H9 (cell line): ENCODE measurements at regions not wholly inside any gene's neighbourhood (a gene's known extent, or its start where the extent isn't known, plus 50 kb on each side); places are given as distances from the start of the nearest gene placed in this dataset.

Source experiments
- DNase-seq: peaks from one replicate; pipeline ENCODE4 v3.0.0-alpha.2; 2017
- H2AFZ ChIP-seq: one replicate; pipeline ENCODE4 v1.6.1; 2013; ENCODE audit warnings: mild to moderate bottlenecking, low read length, control low read depth, moderate library complexity
- H2AK5ac ChIP-seq: 2 replicates; pipeline ENCODE4 v1.6.1; 2013; ENCODE audit warnings: low read length, control low read depth, mixed read lengths; ENCODE audit not compliant: insufficient read length
- H2BK120ac ChIP-seq: one replicate; pipeline ENCODE4 v1.6.1; 2013; ENCODE audit warnings: low read depth, mild to moderate bottlenecking, low read length, control low read depth, inconsistent platforms; ENCODE audit not compliant: poor library complexity, severe bottlenecking
- H2BK12ac ChIP-seq: 2 replicates; pipeline ENCODE4 v1.6.1; 2013; ENCODE audit warnings: low read length, control low read depth, mixed read lengths, low read depth; ENCODE audit not compliant: insufficient read length
- H2BK15ac ChIP-seq: 2 replicates; pipeline ENCODE4 v1.6.1; 2013; ENCODE audit warnings: low read depth, low read length, control low read depth
- H2BK20ac ChIP-seq: one replicate; pipeline ENCODE4 v1.6.1; 2013; ENCODE audit warnings: low read depth, mild to moderate bottlenecking, low read length, control low read depth, inconsistent platforms; ENCODE audit not compliant: poor library complexity, severe bottlenecking
- H2BK5ac ChIP-seq: 2 replicates; pipeline ENCODE4 v1.6.1; 2013; ENCODE audit warnings: low read length, control low read depth, mixed read lengths; ENCODE audit not compliant: insufficient read length
- H3K14ac ChIP-seq: 2 replicates; pipeline ENCODE4 v1.6.1; 2013; ENCODE audit warnings: low read length, control low read depth; ENCODE audit not compliant: insufficient read depth
- H3K18ac ChIP-seq: 2 replicates; pipeline ENCODE4 v1.6.1; 2013; ENCODE audit warnings: low read depth, mild to moderate bottlenecking, mixed read lengths, low read length, control low read depth; ENCODE audit not compliant: insufficient read length
- H3K23ac ChIP-seq: 2 replicates; pipeline ENCODE4 v1.6.1; 2013; ENCODE audit warnings: low read length, control low read depth, mixed read lengths, low read depth; ENCODE audit not compliant: insufficient read length
- H3K23me2 ChIP-seq: 2 replicates; pipeline ENCODE4 v1.6.1; 2013; ENCODE audit warnings: low read depth, mild to moderate bottlenecking, mixed read lengths, low read length, control low read depth; ENCODE audit not compliant: insufficient read length, poor library complexity, severe bottlenecking
- H3K27ac ChIP-seq: 2 replicates; pipeline ENCODE4 v1.5.1; 2013; ENCODE audit warnings: low read length, control low read depth, mixed read lengths, low read depth; ENCODE audit not compliant: insufficient read length
- H3K27me3 ChIP-seq: 2 replicates; pipeline ENCODE4 v1.6.1; 2013; ENCODE audit warnings: low read length, control low read depth, inconsistent platforms; ENCODE audit not compliant: insufficient read depth
- H3K4ac ChIP-seq: 2 replicates; pipeline ENCODE4 v1.6.1; 2013; ENCODE audit warnings: low read depth, mild to moderate bottlenecking, control low read depth, inconsistent platforms, low read length, moderate library complexity
- H3K4me1 ChIP-seq: 2 replicates; pipeline ENCODE4 v1.6.1; 2013; ENCODE audit warnings: low read length, control low read depth, inconsistent platforms; ENCODE audit not compliant: insufficient read depth
- H3K4me2 ChIP-seq: 2 replicates; pipeline ENCODE4 v1.6.1; 2013; ENCODE audit warnings: low read length, control low read depth, mixed read lengths; ENCODE audit not compliant: insufficient read length, insufficient read depth
- H3K56ac ChIP-seq: 2 replicates; pipeline ENCODE4 v1.6.1; 2013; ENCODE audit warnings: low read depth, mild to moderate bottlenecking, mixed read lengths, low read length, control low read depth; ENCODE audit not compliant: insufficient read length
- H3K79me1 ChIP-seq: 2 replicates; pipeline ENCODE4 v1.6.1; 2013; ENCODE audit warnings: low read depth, mild to moderate bottlenecking, moderate library complexity, low read length, control low read depth, inconsistent platforms; ENCODE audit not compliant: insufficient read depth, poor library complexity, severe bottlenecking
- H3K79me2 ChIP-seq: 2 replicates; pipeline ENCODE4 v1.6.1; 2013; ENCODE audit warnings: low read length, control low read depth, inconsistent platforms; ENCODE audit not compliant: insufficient read depth
- H3K9ac ChIP-seq: 2 replicates; pipeline ENCODE4 v1.6.1; 2013; ENCODE audit warnings: low read length, control low read depth, mixed read lengths; ENCODE audit not compliant: insufficient read length; ENCODE audit errors: extremely low read depth
- H3K9me3 ChIP-seq: one replicate; pipeline ENCODE4 v1.6.1; 2013; ENCODE audit warnings: low read depth, low read length, inconsistent platforms; ENCODE audit not compliant: control insufficient read depth
- H3T11ph ChIP-seq: one replicate; pipeline ENCODE4 v1.6.1; 2013; ENCODE audit warnings: mild to moderate bottlenecking, low read length, control low read depth, inconsistent platforms
- H4K20me1 ChIP-seq: one replicate; pipeline ENCODE4 v1.6.1; 2013; ENCODE audit not compliant: control insufficient read depth, insufficient read length, insufficient read depth
- H4K5ac ChIP-seq: 2 replicates; pipeline ENCODE4 v1.6.1; 2013; ENCODE audit warnings: low read depth, mild to moderate bottlenecking, mixed read lengths, low read length, control low read depth; ENCODE audit not compliant: insufficient read length
- H4K8ac ChIP-seq: replicated peaks from 2 replicates; pipeline ENCODE4 v1.6.1; 2013; ENCODE audit warnings: low read length, control low read depth, mixed read lengths, low read depth; ENCODE audit not compliant: insufficient read length
- H4K91ac ChIP-seq: 2 replicates; pipeline ENCODE4 v1.6.1; 2013; ENCODE audit warnings: low read depth, mild to moderate bottlenecking, moderate library complexity, mixed read lengths, low read length, control low read depth; ENCODE audit not compliant: insufficient read length
- H3K27ac Mint-ChIP-seq, 3 experiments: 2 replicates in 2 of 3; 3 replicates in 1 of 3; pipeline ENCODE4 v1.8.0; 2020 to 2021; ENCODE audit warnings: mixed read lengths in 3 of 3, mild to moderate bottlenecking in 1 of 3, moderate library complexity in 1 of 3
- H3K27me3 Mint-ChIP-seq: 2 replicates; pipeline ENCODE4 v1.8.0; 2021; ENCODE audit warnings: low read depth, mild to moderate bottlenecking, moderate library complexity, mixed read lengths
- H3K36me3 Mint-ChIP-seq, 3 experiments: 2 replicates in 2 of 3; 3 replicates in 1 of 3; pipeline ENCODE4 v1.8.0; 2020 to 2021; ENCODE audit warnings: low read depth in 3 of 3, mixed read lengths in 3 of 3; ENCODE audit not compliant: insufficient read depth in 1 of 3
- H3K4me1 Mint-ChIP-seq, 2 experiments: 2 replicates each; pipeline ENCODE4 v1.8.0; 2020; ENCODE audit warnings: mixed read lengths in 2 of 2
- H3K4me3 Mint-ChIP-seq, 2 experiments: 2 replicates in 1 of 2; 3 replicates in 1 of 2; pipeline ENCODE4 v1.8.0; 2020 to 2021; ENCODE audit warnings: mild to moderate bottlenecking in 2 of 2, mixed read lengths in 2 of 2, moderate library complexity in 1 of 2
- H3K9me3 Mint-ChIP-seq, 2 experiments: 2 replicates in 1 of 2; 3 replicates in 1 of 2; pipeline ENCODE4 v1.8.0; 2020; ENCODE audit warnings: mild to moderate bottlenecking in 2 of 2, mixed read lengths in 2 of 2, moderate library complexity in 1 of 2
- CTCF ChIP-seq: fragments of 200-600 bp; sonication (generic); conservative IDR thresholded peaks from 3 replicates; pipeline ENCODE4 v1.8.0; 2021; ENCODE audit warnings: antibody characterized with exemption, mild to moderate bottlenecking

GRCh38 chr6:140729521-140729920 is 1355.1 kb upstream of the CITED2 start:
- no peak for TF ChIP-seq CTCF
- Histone ChIP-seq H2BK120ac (no peak overlapping the region), H3K23me2 (no peaks in the 10 kb centered on the region), H3K4ac (no peak overlapping the region), H3K18ac (no peak overlapping the region), H3K27ac (no peak overlapping the region), H4K5ac (no peak overlapping the region), H3K23ac (no peak overlapping the region), H3T11ph (no peak overlapping the region), H2BK15ac (no peak overlapping the region), H3K9me3 (no peaks in the 10 kb centered on the region), H3K4me1 (no peaks in the 10 kb centered on the region), H3K14ac (no peak overlapping the region), H3K79me2 (no peaks in the 10 kb centered on the region), H3K27me3 (no peaks in the 10 kb centered on the region), H2AK5ac (no peak overlapping the region), H3K79me1 (no peaks in the 10 kb centered on the region), H4K8ac (no peak overlapping the region), H2BK5ac (no peak overlapping the region), H2BK20ac (no peak overlapping the region), H2BK12ac (no peak overlapping the region), H3K4me2 (no peak overlapping the region), H4K91ac (no peak overlapping the region), H4K20me1 (no peaks in the 10 kb centered on the region), H2AFZ (no peak overlapping the region), H3K56ac (no peak overlapping the region), H3K9ac (no peak overlapping the region)
- Mint-ChIP-seq H3K4me3 (no peak overlapping the region), H3K27me3 (no peaks in the 10 kb centered on the region), H3K9me3 (no peaks in the 10 kb centered on the region; a peak in 1 of 5 replicates), H3K4me1 (no peaks in the 10 kb centered on the region; a peak in 1 of 4 replicates), H3K27ac (no peak overlapping the region), H3K36me3 (peaks cover 0 to 1% (median 0%) of the 10 kb centered on the region in 3 experiments; a peak in 1 of 7 replicates)
- DNase-seq, result no peak
